ENCODE measurements at regions not wholly inside any gene's neighbourhood (a gene's known extent, or its start where the extent isn't known, plus 50 kb on each side); places are given as distances from the start of the nearest gene placed in this dataset.

- no peak overlapping the region for H3K4me3 ChIP-seq
- DNase-seq (ENCODE audit: low spot score in 2 of 2) = no peak
- H3K27me3 ChIP-seq = no peaks in the 10 kb centered on the region
- no peak for TF ChIP-seq POLR2A (IDR thresholded peaks at IDR 0.05)
- TF ChIP-seq EP300 (IDR thresholded peaks at IDR 0.05) = no peak
- TF ChIP-seq CTCF (IDR thresholded peaks at IDR 0.05) = no peak
- H3K27ac ChIP-seq = no peak overlapping the region
- no peaks in the 10 kb centered on the region for H3K4me1 ChIP-seq
- 90 to 91% methylated on average over 3 of the region's 3 CpGs for WGBS, 2 donors
- no peaks in the 10 kb centered on the region for H3K36me3 ChIP-seq
- H3K9me3 ChIP-seq = no peaks in the 10 kb centered on the region
These were observed 89.8 kb upstream of the PRPS1L1 start for GRCh38 chr7:18117482-18117881.

- no peaks in the 10 kb centered on the region for H3K27me3 ChIP-seq
- H3K4me3 ChIP-seq = no peak overlapping the region
- no peaks in the 10 kb centered on the region for H3K9me3 ChIP-seq
- H3K36me3 ChIP-seq = no peaks in the 10 kb centered on the region
- no peak overlapping the region for H3K27ac ChIP-seq
- no peak for TF ChIP-seq POLR2A (IDR thresholded peaks at IDR 0.05)
- TF ChIP-seq CTCF (IDR thresholded peaks at IDR 0.05) = no peak
- TF ChIP-seq EP300 (IDR thresholded peaks at IDR 0.05) = no peak
- no peak for DNase-seq (ENCODE audit: low spot score in 2 of 2)
- no peaks in the 10 kb centered on the region for H3K4me1 ChIP-seq
These were observed 92.3 kb upstream of the PRPS1L1 start for GRCh38 chr7:18119985-18120384.

GRCh38 chr7:18123508-18124239 is 96.0 kb upstream of the PRPS1L1 start:
- 97 to 100% methylated on average over 2 of the region's 2 CpGs for WGBS, 2 donors
- Histone ChIP-seq H3K36me3 (no peaks in the 10 kb centered on the region), H3K27ac (no peak overlapping the region), H3K4me3 (no peak overlapping the region), H3K9me3 (no peaks in the 10 kb centered on the region), H3K27me3 (no peaks in the 10 kb centered on the region), H3K4me1 (no peaks in the 10 kb centered on the region)
- TF ChIP-seq EP300 (IDR thresholded peaks at IDR 0.05) (no peak), POLR2A (IDR thresholded peaks at IDR 0.05) (no peak), CTCF (IDR thresholded peaks at IDR 0.05) (no peak)
- no peak for DNase-seq (ENCODE audit: low spot score in 2 of 2)

GRCh38 chr7:18125476-18125875 is 97.8 kb upstream of the PRPS1L1 start:
- Histone ChIP-seq H3K27ac (no peak overlapping the region), H3K4me3 (no peak overlapping the region), H3K4me1 (no peaks in the 10 kb centered on the region), H3K27me3 (no peaks in the 10 kb centered on the region), H3K9me3 (no peaks in the 10 kb centered on the region), H3K36me3 (no peaks in the 10 kb centered on the region)
- WGBS, 2 donors = 36 to 39% methylated on average over 2 of the region's 2 CpGs
- no peak for TF ChIP-seq POLR2A (IDR thresholded peaks at IDR 0.05)
- no peak for TF ChIP-seq EP300 (IDR thresholded peaks at IDR 0.05)
- TF ChIP-seq CTCF (IDR thresholded peaks at IDR 0.05) = no peak
- DNase-seq (ENCODE audit: low spot score in 2 of 2) = no peak

- DNase-seq (ENCODE audit: low spot score in 2 of 2) = no peak
- Histone ChIP-seq H3K36me3 (no peaks in the 10 kb centered on the region), H3K4me3 (no peak overlapping the region), H3K27ac (no peak overlapping the region), H3K27me3 (no peaks in the 10 kb centered on the region), H3K9me3 (no peaks in the 10 kb centered on the region), H3K4me1 (no peaks in the 10 kb centered on the region)
- WGBS, 2 donors = 75 to 80% methylated on average over 2 of the region's 2 CpGs
- TF ChIP-seq CTCF (IDR thresholded peaks at IDR 0.05) (no peak), EP300 (IDR thresholded peaks at IDR 0.05) (no peak), POLR2A (IDR thresholded peaks at IDR 0.05) (no peak)
These were observed 98.6 kb upstream of the PRPS1L1 start for GRCh38 chr7:18126281-18126680.

Measured in tibial nerve (tissue), 4 donors.